Glutamatergic neuron (in vitro differentiated cells): ENCODE measurements at regions not wholly inside any gene's neighbourhood (a gene's known extent, or its start where the extent isn't known, plus 50 kb on each side); places are given as distances from the start of the nearest gene placed in this dataset.
"Not testable (repeated sequence)": the region's sequence is repeated elsewhere in the genome, so short reads cannot be mapped to it uniquely, and the experiment has no call there.

ENCODE experiments used
- DNase-seq: peaks from one replicate; pipeline ENCODE4 v3.0.0; 2022
- H3K27ac Mint-ChIP-seq: one replicate; pipeline ENCODE4 v1.8.0; 2020; ENCODE audit warnings: mild to moderate bottlenecking, mixed read lengths, inconsistent platforms; ENCODE audit not compliant: unreplicated experiment
- H3K27me3 Mint-ChIP-seq: one replicate; pipeline ENCODE4 v1.8.0; 2020; ENCODE audit warnings: mild to moderate bottlenecking, moderate library complexity, mixed read lengths, inconsistent platforms; ENCODE audit not compliant: unreplicated experiment
- H3K36me3 Mint-ChIP-seq: one replicate; pipeline ENCODE4 v1.8.0; 2020; ENCODE audit warnings: mild to moderate bottlenecking, mixed read lengths, inconsistent platforms; ENCODE audit not compliant: unreplicated experiment
- H3K4me1 Mint-ChIP-seq: one replicate; pipeline ENCODE4 v1.8.0; 2020; ENCODE audit warnings: mild to moderate bottlenecking, low read depth, mixed read lengths, inconsistent platforms; ENCODE audit not compliant: unreplicated experiment
- H3K4me3 Mint-ChIP-seq: one replicate; pipeline ENCODE4 v1.8.0; 2020; ENCODE audit warnings: mild to moderate bottlenecking, mixed read lengths, inconsistent platforms; ENCODE audit not compliant: unreplicated experiment
- H3K9me3 Mint-ChIP-seq: one replicate; pipeline ENCODE4 v1.8.0; 2020; ENCODE audit warnings: mild to moderate bottlenecking, moderate library complexity, mixed read lengths, inconsistent platforms; ENCODE audit not compliant: unreplicated experiment
- CTCF ChIP-seq: fragments of 200-600 bp; sonication (generic); IDR thresholded peaks from one replicate; pipeline ENCODE4 v1.5.0; 2021; ENCODE audit not compliant: partially characterized antibody, unreplicated experiment

- Mint-ChIP-seq H3K27me3 (peaks cover 2% of the 10 kb centered on the region), H3K27ac (no peak overlapping the region), H3K9me3 (peaks cover 1% of the 10 kb centered on the region), H3K4me1 (peaks cover 5% of the 10 kb centered on the region), H3K4me3 (no peak overlapping the region), H3K36me3 (no peaks in the 10 kb centered on the region)
- TF ChIP-seq CTCF = no peak
- DNase-seq = no peak
Observed at GRCh38 chr15:59904450-59905135, 99.5 kb upstream of the FOXB1 start.

- no peak for DNase-seq
- H3K36me3 Mint-ChIP-seq = no peaks in the 10 kb centered on the region
- H3K4me1 Mint-ChIP-seq = peaks cover 7% of the 10 kb centered on the region
- no peak for TF ChIP-seq CTCF
- no peaks in the 10 kb centered on the region for H3K27me3 Mint-ChIP-seq
- no peak overlapping the region for H3K4me3 Mint-ChIP-seq
- H3K27ac Mint-ChIP-seq = no peak overlapping the region
- H3K9me3 Mint-ChIP-seq = no peaks in the 10 kb centered on the region
Observed at GRCh38 chr15:59896663-59897074, 107.4 kb upstream of the FOXB1 start.

DNA sequence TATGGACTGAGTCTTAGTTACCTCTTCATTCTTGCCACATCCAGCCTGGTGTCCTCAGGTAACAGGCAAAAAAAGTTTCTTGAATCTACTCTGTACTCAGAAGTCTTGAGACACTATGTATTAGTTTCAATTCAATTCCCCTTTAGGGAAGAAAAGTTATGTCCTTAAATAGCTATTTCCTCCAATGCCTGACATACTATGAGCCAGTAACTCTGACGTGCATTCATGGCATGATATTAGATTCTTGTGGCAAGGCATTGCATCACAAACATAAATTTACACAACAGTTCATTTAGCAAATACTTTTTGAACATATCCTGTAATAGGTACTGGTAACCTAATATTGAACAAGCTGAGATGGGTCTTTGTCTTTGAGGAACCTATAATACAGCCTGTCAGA lies 109.3 kb upstream of the FOXB1 start:
- no peaks in the 10 kb centered on the region for H3K27me3 Mint-ChIP-seq

GRCh38 chr15:59892985-59893384 lies 111.1 kb upstream of the FOXB1 start:
- H3K36me3 Mint-ChIP-seq = no peaks in the 10 kb centered on the region
- no peak overlapping the region for H3K4me3 Mint-ChIP-seq
- peaks cover 2% of the 10 kb centered on the region for H3K9me3 Mint-ChIP-seq
- peaks cover 7% of the 10 kb centered on the region for H3K4me1 Mint-ChIP-seq
- H3K27ac Mint-ChIP-seq = no peak overlapping the region
- no peak for DNase-seq
- TF ChIP-seq CTCF = no peak
- no peaks in the 10 kb centered on the region for H3K27me3 Mint-ChIP-seq

More for the DNA sequence above, 109.3 kb upstream of the FOXB1 start:
- peaks cover 7% of the 10 kb centered on the region for H3K4me1 Mint-ChIP-seq
- H3K4me3 Mint-ChIP-seq = no peak overlapping the region
- no peak overlapping the region for H3K27ac Mint-ChIP-seq
- H3K36me3 Mint-ChIP-seq = no peaks in the 10 kb centered on the region
- TF ChIP-seq CTCF = no peak
- H3K9me3 Mint-ChIP-seq = no peaks in the 10 kb centered on the region
- DNase-seq = no peak

DNA sequence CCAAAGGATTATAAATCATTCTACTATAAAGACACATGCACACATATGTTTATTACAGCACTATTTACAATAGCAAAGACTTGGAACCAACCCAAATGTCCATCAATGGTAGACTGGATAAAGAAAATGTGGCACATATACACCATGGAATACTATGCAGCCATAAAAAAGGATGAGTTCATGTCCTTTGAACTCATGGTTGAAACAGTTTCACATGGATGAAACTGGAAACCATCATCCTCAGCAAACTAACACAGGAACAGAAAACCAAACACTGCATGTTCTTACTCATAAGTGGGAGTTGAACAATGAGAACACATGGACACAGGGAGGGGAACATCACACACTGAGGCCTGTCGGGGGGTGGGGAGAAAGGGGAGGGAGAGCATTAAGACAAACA lies 116.2 kb upstream of the FOXB1 start:
- H3K4me1 Mint-ChIP-seq = peaks cover 19% of the 10 kb centered on the region
- H3K27ac Mint-ChIP-seq, H3K4me3 Mint-ChIP-seq, DNase-seq, H3K27me3 Mint-ChIP-seq, H3K9me3 Mint-ChIP-seq, H3K36me3 Mint-ChIP-seq: not testable (repeated sequence)

GRCh38 chr15:59887211-59887610 lies 116.9 kb upstream of the FOXB1 start:
- Mint-ChIP-seq H3K4me3 (no peak overlapping the region), H3K27ac (no peak overlapping the region), H3K36me3 (no peaks in the 10 kb centered on the region), H3K4me1 (peaks cover 15% of the 10 kb centered on the region), H3K27me3 (peaks cover 1% of the 10 kb centered on the region), H3K9me3 (peaks cover 2% of the 10 kb centered on the region)
- TF ChIP-seq CTCF = no peak
- no peak for DNase-seq
